SK-N-SH (cell line): ENCODE measurements at regions not wholly inside any gene's neighbourhood (a gene's known extent, or its start where the extent isn't known, plus 50 kb on each side); places are given as distances from the start of the nearest gene placed in this dataset.

Experiments
- CTCF ChIA-PET: fragments of 300-600, 350-600 bp; formaldehyde crosslinking; extraction: SDS; loops from one replicate; lab custom pipeline; 2021; lab: Yijun Ruan, JAX
- POLR2A ChIA-PET: fragments of 350-600 bp; sonication (Branson Sonifier 250); formaldehyde crosslinking; extraction: SDS; loops from one replicate; lab custom pipeline; 2020; ENCODE audit warnings: antibody characterized with exemption, inconsistent platforms; lab: Yijun Ruan, JAX
- DNase-seq: peaks from one replicate; pipeline ENCODE4 v3.0.0; 2012
- H2AFZ ChIP-seq: fragments of 200-600 bp; sonication (generic); 2 replicates; pipeline ENCODE4 v1.8.1; 2016; ENCODE audit warnings: antibody characterized with exemption, mild to moderate bottlenecking, low read depth
- H3F3A ChIP-seq: fragments of 200-600 bp; sonication (generic); replicated peaks from 2 replicates; pipeline ENCODE3; 2016; ENCODE audit warnings: antibody characterized with exemption, mild to moderate bottlenecking; ENCODE audit not compliant: insufficient read depth
- H3K27ac ChIP-seq, 2 experiments: fragments of 200-500 bp in 1 of 2; fragments of 200-600 bp in 1 of 2; sonication (Bioruptor generic) in 1 of 2; sonication (generic), shearing (Covaris generic) in 1 of 2; 2 replicates each; pipeline versions ENCODE4 v1.5.1 to v1.6.1; 2014 to 2016; ENCODE audit warnings: low read depth in 2 of 2, inconsistent platforms in 1 of 2, low read length in 1 of 2, mild to moderate bottlenecking in 1 of 2, mixed read lengths in 1 of 2
- H3K27me3 ChIP-seq: fragments of 200-600 bp; sonication (generic), shearing (Covaris generic); 2 replicates; pipeline ENCODE4 v1.6.1; 2016; ENCODE audit warnings: mixed run types; ENCODE audit not compliant: insufficient read depth
- H3K36me3 ChIP-seq, 2 experiments: fragments of 200-500 bp in 1 of 2; fragments of 200-600 bp in 1 of 2; sonication (Bioruptor generic) in 1 of 2; sonication (generic) in 1 of 2; replicated peaks in 1 of 2; 2 replicates each; pipeline versions ENCODE3 to v1.5.1; 2014 to 2016; ENCODE audit warnings: low read length in 1 of 2, mild to moderate bottlenecking in 1 of 2; ENCODE audit not compliant: insufficient read depth in 2 of 2, control insufficient read depth in 1 of 2
- H3K4me1 ChIP-seq, 2 experiments: fragments of 200-500 bp in 1 of 2; fragments of 200-600 bp in 1 of 2; sonication (Bioruptor generic) in 1 of 2; sonication (generic), shearing (Covaris generic) in 1 of 2; 2 replicates each; pipeline versions ENCODE4 v1.5.1 to v1.6.1; 2014 to 2016; ENCODE audit warnings: low read depth in 1 of 2, low read length in 1 of 2, mixed run types in 1 of 2; ENCODE audit not compliant: insufficient read depth in 2 of 2, control insufficient read depth in 1 of 2
- H3K4me2 ChIP-seq: fragments of 200-600 bp; sonication (generic), shearing (Covaris generic); 2 replicates; pipeline ENCODE4 v1.6.1; 2017; ENCODE audit warnings: mixed run types
- H3K4me3 ChIP-seq, 2 experiments: fragments of 200-500 bp in 1 of 2; fragments of 200-600 bp in 1 of 2; sonication (Bioruptor generic) in 1 of 2; sonication (generic), shearing (Covaris generic) in 1 of 2; 2 replicates each; pipeline versions ENCODE4 v1.5.1 to v1.8.1; 2014 to 2016; ENCODE audit warnings: low read depth in 2 of 2, inconsistent platforms in 1 of 2, low read length in 1 of 2, mild to moderate bottlenecking in 1 of 2, mixed read lengths in 1 of 2, moderate library complexity in 1 of 2
- H3K79me2 ChIP-seq: fragments of 200-600 bp; sonication (generic); 2 replicates; pipeline ENCODE4 v1.8.1; 2017; ENCODE audit warnings: mild to moderate bottlenecking; ENCODE audit not compliant: insufficient read depth
- H3K9ac ChIP-seq: fragments of 200-600 bp; sonication (generic); 2 replicates; pipeline ENCODE4 v1.6.1; 2017; ENCODE audit warnings: mixed run types
- H3K9me2 ChIP-seq: fragments of 200-600 bp; sonication (generic); 2 replicates; pipeline ENCODE4 v1.6.1; 2017; ENCODE audit warnings: mixed run types
- H3K9me3 ChIP-seq: fragments of 200-600 bp; sonication (generic); 2 replicates; pipeline ENCODE4 v1.6.1; 2017; ENCODE audit warnings: mixed run types, mild to moderate bottlenecking, moderate library complexity
- H4K20me1 ChIP-seq: fragments of 200-600 bp; sonication (generic); 2 replicates; pipeline ENCODE4 v1.6.1; 2017; ENCODE audit warnings: mild to moderate bottlenecking, mixed run types; ENCODE audit not compliant: insufficient read depth
- EP300 ChIP-seq, 2 experiments: IDR thresholded peaks; 2 replicates each; pipeline versions ENCODE4 v1.4.0 to v1.6.1; 2012; ENCODE audit warnings: borderline replicate concordance in 1 of 2, low read depth in 1 of 2, low read length in 1 of 2
- EZH2phosphoT487 ChIP-seq: fragments of 200-600 bp; sonication (generic); IDR thresholded peaks from 2 replicates; pipeline ENCODE4 v1.6.1; 2017; ENCODE audit warnings: low read depth, mixed run types, mild to moderate bottlenecking, antibody characterized with exemption, moderate library complexity, borderline replicate concordance
- FOSL2 ChIP-seq: IDR thresholded peaks from 2 replicates; pipeline ENCODE4 v1.4.0; 2012; ENCODE audit warnings: low read depth, mild to moderate bottlenecking, moderate library complexity, borderline replicate concordance
- FOXJ3 ChIP-seq: sonication (generic); formaldehyde crosslinking; IDR thresholded peaks from 2 replicates; pipeline ENCODE4 v1.5.1; 2020; ENCODE audit warnings: mild to moderate bottlenecking, missing genetic modification reagents
- FOXM1 ChIP-seq: IDR thresholded peaks from 2 replicates; pipeline ENCODE4 v1.4.0; 2012; ENCODE audit warnings: low read depth, mild to moderate bottlenecking
- GABPA ChIP-seq: IDR thresholded peaks from 2 replicates; pipeline ENCODE4 v1.4.0; 2012; ENCODE audit warnings: low read depth, mild to moderate bottlenecking
- GATA2 ChIP-seq: sonication (generic); formaldehyde crosslinking; IDR thresholded peaks from 2 replicates; pipeline ENCODE4 v1.5.0; 2020; ENCODE audit warnings: mild to moderate bottlenecking, missing genetic modification reagents
- JUND ChIP-seq: IDR thresholded peaks from 2 replicates; pipeline ENCODE4 v1.4.0; 2012
- MAX ChIP-seq: IDR thresholded peaks from 2 replicates; pipeline ENCODE4 v1.4.0; 2012; ENCODE audit warnings: low read depth
- MEF2A ChIP-seq: IDR thresholded peaks from 2 replicates; pipeline ENCODE4 v1.4.0; 2012; ENCODE audit warnings: low read depth, borderline replicate concordance
- NFIC ChIP-seq: IDR thresholded peaks from 2 replicates; pipeline ENCODE4 v1.4.0; 2012; ENCODE audit warnings: borderline replicate concordance
- NRF1 ChIP-seq: IDR thresholded peaks from 2 replicates; pipeline ENCODE4 v1.6.1; 2012; ENCODE audit warnings: low read depth, mild to moderate bottlenecking, low read length
- POLR2AphosphoS5 ChIP-seq: IDR thresholded peaks from 2 replicates; pipeline ENCODE4 v1.6.1; 2012; ENCODE audit warnings: low read depth, low read length
- RAD21 ChIP-seq: IDR thresholded peaks from 2 replicates; pipeline ENCODE4 v1.6.1; 2012; ENCODE audit warnings: mild to moderate bottlenecking, low read length
- RCOR1 ChIP-seq: fragments of 150-350 bp; IDR thresholded peaks from 2 replicates; pipeline ENCODE4 v1.6.1; 2017; ENCODE audit warnings: antibody characterized with exemption, low read length
- RFX5 ChIP-seq: IDR thresholded peaks from 2 replicates; pipeline ENCODE4 v1.6.1; 2012; ENCODE audit warnings: mild to moderate bottlenecking, improper control_type of control experiment, low read length
- SIN3A ChIP-seq: IDR thresholded peaks from 2 replicates; pipeline ENCODE4 v1.6.1; 2012; ENCODE audit warnings: low read depth, mild to moderate bottlenecking, low read length, moderate library complexity, borderline replicate concordance
- TAF1 ChIP-seq: IDR thresholded peaks from 2 replicates; pipeline ENCODE4 v1.6.1; 2012; ENCODE audit warnings: low read depth, mild to moderate bottlenecking, low read length, moderate library complexity, borderline replicate concordance
- TEAD4 ChIP-seq: IDR thresholded peaks from 2 replicates; pipeline ENCODE4 v1.4.0; 2012; ENCODE audit warnings: mild to moderate bottlenecking, borderline replicate concordance; ENCODE audit not compliant: insufficient read depth
- YY1 ChIP-seq: IDR thresholded peaks from 2 replicates; pipeline ENCODE4 v1.4.0; 2012; ENCODE audit warnings: low read depth, mild to moderate bottlenecking
- WGBS: methylation state at CpG from one replicate; pipeline ENCODE4 v1.1.6; 2017; ENCODE audit warnings: low lambda C conversion rate; 5-methylcytosine and 5-hydroxymethylcytosine counted together
- TF ChIP-seq, protein P1 (sequence below): fragments of 150-350 bp; IDR thresholded peaks from 2 replicates; pipeline ENCODE4 v1.6.1; 2016; ENCODE audit warnings: mild to moderate bottlenecking, low read depth, low read length
- TF ChIP-seq, protein P2 (sequence below): IDR thresholded peaks from 2 replicates; pipeline ENCODE4; 2012

- 69% methylated on average over 3 of the region's 3 CpGs for whole genome bisulfite sequencing
- TF ChIP-seq NFIC (no peak), EZH2phosphoT487 (no peak), TAF1 (no peak), FOXJ3 (CRISPR knock-in tag) (no peak), EP300 (IDR thresholded peaks at IDR 0.05; ENCODE audit: borderline replicate concordance in 1 of 2, low read depth in 1 of 2, low read length in 1 of 2) (no peak), GABPA (no peak), RCOR1 (no peak), JUND (no peak), RFX5 (no peak), POLR2AphosphoS5 (no peak), MAX (no peak), MEF2A (no peak), FOSL2 (no peak), FOXM1 (no peak)
- no peaks in the 10 kb centered on the region for H3K79me2 ChIP-seq
- no peaks in the 10 kb centered on the region for H3K9me2 ChIP-seq
- peaks cover 0 to 70% of the 10 kb centered on the region in 2 experiments; a peak in 2 of 4 replicates for H3K4me1 ChIP-seq
- H2AFZ ChIP-seq, result no peak overlapping the region
- no peak overlapping the region for H3K4me2 ChIP-seq
- CTCF ChIA-PET, result interaction anchor here (0.9 to 1.3 kb wide), 3 partner anchors 58 to 118 kb away, joined by 3 read pairs; no protein-coding TSS in a partner anchor
- no peaks in the 10 kb centered on the region for H3K9me3 ChIP-seq
- no peaks in the 10 kb centered on the region for H3F3A ChIP-seq
- no peak overlapping the region for H3K4me3 ChIP-seq
- H3K9ac ChIP-seq, result no peak overlapping the region
- H3K27ac ChIP-seq, result peak overlapping the region in 1 of 2 experiments; percentile 97; a peak in 1 of 4 replicates
- H3K36me3 ChIP-seq, result no peaks in the 10 kb centered on the region
- DNase-seq, result no peak
- H4K20me1 ChIP-seq, result no peaks in the 10 kb centered on the region
- POLR2A ChIA-PET, result no interaction called here
- H3K27me3 ChIP-seq, result no peaks in the 10 kb centered on the region
Observed at GRCh38 chr1:208534979-208535378, 290.8 kb upstream of the PLXNA2 start.

- Histone ChIP-seq H3F3A (no peaks in the 10 kb centered on the region), H3K36me3 (no peaks in the 10 kb centered on the region), H3K79me2 (no peaks in the 10 kb centered on the region), H2AFZ (no peak overlapping the region), H3K9me3 (no peaks in the 10 kb centered on the region)
- CTCF ChIA-PET, result interaction anchor here (0.9 to 1.3 kb wide), 3 partner anchors 59 to 117 kb away, joined by 3 read pairs; no protein-coding TSS in a partner anchor
- TF ChIP-seq NRF1, result no peak
- TF ChIP-seq GABPA, result no peak
- no peak for TF ChIP-seq MEF2A
- TF ChIP-seq TEAD4, result no peak
- TF ChIP-seq, protein P1, sequence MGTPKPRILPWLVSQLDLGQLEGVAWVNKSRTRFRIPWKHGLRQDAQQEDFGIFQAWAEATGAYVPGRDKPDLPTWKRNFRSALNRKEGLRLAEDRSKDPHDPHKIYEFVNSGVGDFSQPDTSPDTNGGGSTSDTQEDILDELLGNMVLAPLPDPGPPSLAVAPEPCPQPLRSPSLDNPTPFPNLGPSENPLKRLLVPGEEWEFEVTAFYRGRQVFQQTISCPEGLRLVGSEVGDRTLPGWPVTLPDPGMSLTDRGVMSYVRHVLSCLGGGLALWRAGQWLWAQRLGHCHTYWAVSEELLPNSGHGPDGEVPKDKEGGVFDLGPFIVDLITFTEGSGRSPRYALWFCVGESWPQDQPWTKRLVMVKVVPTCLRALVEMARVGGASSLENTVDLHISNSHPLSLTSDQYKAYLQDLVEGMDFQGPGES, result no peak
- TF ChIP-seq RCOR1, result no peak
- TF ChIP-seq RAD21, result no peak
- TF ChIP-seq, protein P2, sequence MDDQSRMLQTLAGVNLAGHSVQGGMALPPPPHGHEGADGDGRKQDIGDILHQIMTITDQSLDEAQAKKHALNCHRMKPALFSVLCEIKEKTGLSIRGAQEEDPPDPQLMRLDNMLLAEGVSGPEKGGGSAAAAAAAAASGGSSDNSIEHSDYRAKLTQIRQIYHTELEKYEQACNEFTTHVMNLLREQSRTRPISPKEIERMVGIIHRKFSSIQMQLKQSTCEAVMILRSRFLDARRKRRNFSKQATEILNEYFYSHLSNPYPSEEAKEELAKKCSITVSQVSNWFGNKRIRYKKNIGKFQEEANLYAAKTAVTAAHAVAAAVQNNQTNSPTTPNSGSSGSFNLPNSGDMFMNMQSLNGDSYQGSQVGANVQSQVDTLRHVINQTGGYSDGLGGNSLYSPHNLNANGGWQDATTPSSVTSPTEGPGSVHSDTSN, result no peak
- no peak for TF ChIP-seq MAX
- no peak for TF ChIP-seq FOXM1
- no peak for TF ChIP-seq SIN3A
- no peak for TF ChIP-seq YY1
- no peak for TF ChIP-seq GATA2 (CRISPR knock-in tag)
- TF ChIP-seq, all 33 proteins: peak for 0
- no peaks in the 10 kb centered on the region for H3K9me2 ChIP-seq
- H3K4me3 ChIP-seq, result no peak overlapping the region
- no peak overlapping the region for H3K4me2 ChIP-seq
- no peaks in the 10 kb centered on the region for H4K20me1 ChIP-seq
- peaks cover 0 to 65% of the 10 kb centered on the region in 2 experiments; a peak in 2 of 4 replicates for H3K4me1 ChIP-seq
- H3K27me3 ChIP-seq, result no peaks in the 10 kb centered on the region
- 75% methylated on average over 7 of the region's 7 CpGs for WGBS
- POLR2A ChIA-PET, result no interaction called here
- H3K27ac ChIP-seq, result peak overlapping the region in 1 of 2 experiments; percentile 97; a peak in 1 of 4 replicates
- H3K9ac ChIP-seq, result no peak overlapping the region
- no peak for DNase-seq
Observed at GRCh38 chr1:208535511-208535910, 291.3 kb upstream of the PLXNA2 start.
